DOHH2 (cell line): ENCODE measurements at regions not wholly inside any gene's neighbourhood (a gene's known extent, or its start where the extent isn't known, plus 50 kb on each side); places are given as distances from the start of the nearest gene placed in this dataset.

Source experiments
- CTCF ChIP-seq: fragments of 200-600 bp; sonication (generic); IDR thresholded peaks from one replicate; pipeline ENCODE4 v1.5.1; 2014; ENCODE audit warnings: antibody characterized with exemption, mild to moderate bottlenecking, low read depth, low read length; ENCODE audit not compliant: poor library complexity, severe bottlenecking
- EZH2phosphoT487 ChIP-seq: fragments of 200-600 bp; sonication (generic); IDR thresholded peaks from 2 replicates; pipeline ENCODE4 v1.6.1; 2017; ENCODE audit warnings: borderline replicate concordance, mild to moderate bottlenecking, antibody characterized with exemption, low read length, moderate library complexity, mixed read lengths

GRCh38 chr10:64574371-64574770 is 1053.2 kb downstream of the REEP3 start:
- TF ChIP-seq CTCF (no peak), EZH2phosphoT487 (no peak)
